IMR-90 (cell line): ENCODE measurements at regions not wholly inside any gene's neighbourhood (a gene's known extent, or its start where the extent isn't known, plus 50 kb on each side); places are given as distances from the start of the nearest gene placed in this dataset.

ENCODE experiments used
- ELK1 ChIP-seq: fragments of 150-350 bp; IDR thresholded peaks from 2 replicates; pipeline ENCODE4 v1.6.1; 2016; ENCODE audit warnings: low read depth, mild to moderate bottlenecking, low read length, moderate library complexity, borderline replicate concordance
- TF ChIP-seq, protein P1 (sequence below): conservative IDR thresholded peaks from 2 replicates; pipeline ENCODE4 v1.5.1; 2012; ENCODE audit warnings: mild to moderate bottlenecking, low read depth, low read length, improper control_type of control experiment

DNA sequence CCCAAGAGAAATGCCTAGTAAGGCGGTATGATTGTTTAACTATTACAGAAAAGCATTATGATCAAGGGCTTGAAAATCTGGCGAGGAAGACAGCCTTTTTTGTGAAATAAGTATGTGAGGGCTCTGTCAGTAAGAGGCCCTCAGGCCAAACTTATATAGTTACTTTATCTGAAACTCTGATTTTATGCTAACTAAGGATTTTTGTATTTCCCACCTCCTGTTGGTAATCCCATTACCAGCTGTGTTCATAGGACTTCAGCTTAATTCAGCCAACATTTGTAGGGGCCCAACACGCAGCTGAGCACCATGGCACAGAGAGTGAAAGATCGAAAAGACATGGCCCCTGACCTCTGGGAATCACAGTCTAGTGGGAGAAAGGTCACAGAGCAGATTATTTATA, 318.3 kb upstream of the WWC1 start:
- TF ChIP-seq, protein P1, sequence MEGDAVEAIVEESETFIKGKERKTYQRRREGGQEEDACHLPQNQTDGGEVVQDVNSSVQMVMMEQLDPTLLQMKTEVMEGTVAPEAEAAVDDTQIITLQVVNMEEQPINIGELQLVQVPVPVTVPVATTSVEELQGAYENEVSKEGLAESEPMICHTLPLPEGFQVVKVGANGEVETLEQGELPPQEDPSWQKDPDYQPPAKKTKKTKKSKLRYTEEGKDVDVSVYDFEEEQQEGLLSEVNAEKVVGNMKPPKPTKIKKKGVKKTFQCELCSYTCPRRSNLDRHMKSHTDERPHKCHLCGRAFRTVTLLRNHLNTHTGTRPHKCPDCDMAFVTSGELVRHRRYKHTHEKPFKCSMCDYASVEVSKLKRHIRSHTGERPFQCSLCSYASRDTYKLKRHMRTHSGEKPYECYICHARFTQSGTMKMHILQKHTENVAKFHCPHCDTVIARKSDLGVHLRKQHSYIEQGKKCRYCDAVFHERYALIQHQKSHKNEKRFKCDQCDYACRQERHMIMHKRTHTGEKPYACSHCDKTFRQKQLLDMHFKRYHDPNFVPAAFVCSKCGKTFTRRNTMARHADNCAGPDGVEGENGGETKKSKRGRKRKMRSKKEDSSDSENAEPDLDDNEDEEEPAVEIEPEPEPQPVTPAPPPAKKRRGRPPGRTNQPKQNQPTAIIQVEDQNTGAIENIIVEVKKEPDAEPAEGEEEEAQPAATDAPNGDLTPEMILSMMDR: no peak
- TF ChIP-seq ELK1: no peak
